ENCODE measurements at regions not wholly inside any gene's neighbourhood (a gene's known extent, or its start where the extent isn't known, plus 50 kb on each side); places are given as distances from the start of the nearest gene placed in this dataset.

DNA sequence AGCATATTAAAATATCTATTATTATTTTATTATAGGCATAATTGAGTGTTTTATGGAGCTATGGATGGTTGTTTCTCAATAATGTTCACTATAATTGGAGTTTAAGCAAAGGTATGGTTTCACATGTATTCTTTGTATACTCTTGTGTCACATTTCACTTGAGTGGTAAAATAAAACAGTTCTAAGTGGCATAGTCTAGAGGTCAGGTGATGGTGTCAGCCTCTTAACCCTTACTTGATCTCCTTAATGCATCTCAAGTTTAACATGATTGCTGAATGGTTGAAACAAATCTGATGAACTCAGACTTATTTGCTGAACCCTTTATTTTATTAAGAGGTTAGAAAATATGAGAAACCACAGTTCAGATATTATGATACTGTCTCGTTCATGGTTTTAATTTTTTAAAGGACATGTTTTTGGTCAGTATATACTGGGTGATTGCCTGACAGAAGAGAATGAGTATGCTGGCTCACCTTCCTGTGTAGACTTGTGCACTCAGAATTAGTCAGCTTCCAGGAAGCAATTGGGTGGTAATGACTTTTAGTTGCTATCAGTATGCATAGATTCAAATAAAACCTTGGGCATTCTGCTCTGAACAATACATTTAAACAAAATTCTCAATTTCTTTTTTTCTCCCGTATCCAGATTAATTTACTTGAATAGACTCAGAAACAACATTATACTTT, 464.6 kb downstream of the PCNX1 start:
- H3K4me1 Mint-ChIP-seq = peaks cover 22% of the 10 kb centered on the region
- H3K27me3 Mint-ChIP-seq = no peaks in the 10 kb centered on the region
- H3K4me3 Mint-ChIP-seq = no peak overlapping the region
- ATAC-seq (replicated peaks; ENCODE audit: extremely low read depth, poor library complexity, severe bottlenecking) = no peak
- no peak for DNase-seq (ENCODE audit: low spot score in 2 of 2)
- no peaks in the 10 kb centered on the region for H3K36me3 Mint-ChIP-seq (ENCODE audit: insufficient read depth)
- no peaks in the 10 kb centered on the region for H3K9me3 Mint-ChIP-seq
- no peak overlapping the region for H3K27ac Mint-ChIP-seq (ENCODE audit: low read depth)

DNA sequence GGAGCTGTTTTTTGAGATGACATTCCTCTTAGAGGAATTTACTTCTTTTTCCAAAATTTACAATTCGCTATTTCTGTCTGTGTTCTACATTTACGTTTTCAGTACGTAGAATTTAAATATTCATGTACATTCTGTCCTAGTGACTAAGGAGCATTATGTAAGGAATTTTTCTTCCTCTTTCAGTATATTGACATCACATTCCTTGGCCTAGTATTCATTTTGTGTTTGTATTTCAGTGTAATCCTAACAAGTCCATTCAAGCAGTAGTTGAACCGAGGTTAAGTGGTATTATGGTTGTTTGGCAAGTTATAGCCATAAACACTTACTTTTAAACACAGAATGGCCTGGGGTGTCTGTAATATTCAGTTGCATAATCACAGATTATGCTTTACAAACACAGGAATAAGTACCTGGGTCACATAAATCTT, 465.2 kb downstream of the PCNX1 start:
- no peaks in the 10 kb centered on the region for H3K36me3 Mint-ChIP-seq (ENCODE audit: insufficient read depth)
- no peaks in the 10 kb centered on the region for H3K9me3 Mint-ChIP-seq
- H3K27ac Mint-ChIP-seq (ENCODE audit: low read depth) = no peak overlapping the region
- no peaks in the 10 kb centered on the region for H3K27me3 Mint-ChIP-seq
- H3K4me3 Mint-ChIP-seq = no peak overlapping the region
- peaks cover 22% of the 10 kb centered on the region for H3K4me1 Mint-ChIP-seq
- ATAC-seq (replicated peaks; ENCODE audit: extremely low read depth, poor library complexity, severe bottlenecking) = no peak
- DNase-seq (ENCODE audit: low spot score in 2 of 2) = no peak

DNA sequence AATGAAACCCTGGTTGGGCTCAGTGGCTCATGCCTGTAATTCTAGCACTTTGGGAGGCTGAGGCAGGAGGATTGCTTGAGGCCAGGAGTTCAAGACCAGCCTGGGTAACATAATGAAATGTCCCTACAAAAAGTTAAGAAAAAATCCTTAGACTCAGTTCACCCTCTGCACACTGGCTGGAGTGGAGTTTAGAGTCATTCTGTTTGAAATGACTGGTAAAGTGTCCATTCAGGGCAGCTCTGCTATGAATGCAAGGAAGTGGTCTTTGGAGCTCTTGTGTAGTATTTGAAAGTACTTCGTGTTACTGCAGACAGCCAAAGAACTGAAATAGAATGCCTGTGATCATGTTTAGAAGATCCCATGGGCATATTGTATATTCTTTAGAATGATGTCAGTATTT, 466.5 kb downstream of the PCNX1 start:
- Mint-ChIP-seq H3K9me3 (no peaks in the 10 kb centered on the region), H3K27ac (ENCODE audit: low read depth) (no peak overlapping the region), H3K4me3 (no peak overlapping the region), H3K36me3 (ENCODE audit: insufficient read depth) (peaks cover 2% of the 10 kb centered on the region), H3K4me1 (peaks cover 36% of the 10 kb centered on the region), H3K27me3 (no peaks in the 10 kb centered on the region)
- ATAC-seq (replicated peaks; ENCODE audit: extremely low read depth, poor library complexity, severe bottlenecking) (no peak), DNase-seq (ENCODE audit: low spot score in 2 of 2) (no peak)

DNA sequence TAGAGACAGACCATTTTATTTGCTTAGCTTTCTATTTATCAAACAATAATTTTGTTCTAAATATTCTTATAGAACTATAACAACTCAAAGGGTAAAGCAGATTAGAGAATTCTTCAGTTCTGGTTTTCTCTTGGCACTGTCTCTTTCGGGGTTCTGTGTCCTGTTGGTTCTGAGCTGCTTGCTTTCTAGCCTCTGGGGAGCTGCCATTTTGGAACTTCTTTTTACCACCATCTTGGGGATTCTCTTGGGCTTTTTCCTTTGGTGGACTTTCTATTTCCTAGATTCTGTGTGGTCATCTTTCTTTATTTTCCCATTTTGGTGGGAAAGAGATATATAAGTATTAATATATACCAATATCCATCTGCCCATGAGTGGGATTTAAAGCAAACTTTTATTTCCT, 467.7 kb downstream of the PCNX1 start:
- DNase-seq (ENCODE audit: low spot score in 2 of 2) = no peak
- Mint-ChIP-seq H3K36me3 (ENCODE audit: insufficient read depth) (peaks cover 2% of the 10 kb centered on the region), H3K27me3 (no peaks in the 10 kb centered on the region), H3K4me1 (peaks cover 40% of the 10 kb centered on the region), H3K9me3 (no peaks in the 10 kb centered on the region), H3K27ac (ENCODE audit: low read depth) (peak overlapping the region; percentile 26), H3K4me3 (no peak overlapping the region)
- no peak for ATAC-seq (replicated peaks; ENCODE audit: extremely low read depth, poor library complexity, severe bottlenecking)

DNA sequence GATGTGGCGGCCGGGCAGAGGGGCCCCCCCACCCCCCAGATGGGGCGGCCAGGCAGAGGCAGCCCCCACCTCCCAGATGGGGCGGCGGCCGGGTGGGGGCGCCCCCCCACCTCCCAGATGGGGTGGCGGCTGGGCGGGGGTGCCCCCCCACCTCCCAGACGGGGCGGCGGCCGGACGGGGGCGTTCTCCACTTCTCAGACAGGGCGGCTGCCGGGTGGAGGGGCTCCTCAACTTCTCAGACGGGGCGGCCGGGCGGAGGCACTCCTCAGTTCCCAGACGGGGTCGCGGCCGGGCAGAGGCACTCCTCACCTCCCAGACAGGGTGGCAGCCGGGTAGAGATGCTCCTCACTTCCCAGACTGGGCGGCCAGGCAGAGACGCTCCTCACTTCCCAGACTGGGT, 469.8 kb downstream of the PCNX1 start:
- H3K9me3 Mint-ChIP-seq = no peaks in the 10 kb centered on the region
- H3K36me3 Mint-ChIP-seq (ENCODE audit: insufficient read depth) = peaks cover 2% of the 10 kb centered on the region
- peak overlapping the region; percentile 89 for H3K27ac Mint-ChIP-seq (ENCODE audit: low read depth)
- DNase-seq (ENCODE audit: low spot score in 2 of 2) (no peak), ATAC-seq (replicated peaks; ENCODE audit: extremely low read depth, poor library complexity, severe bottlenecking) (no peak)
- no peaks in the 10 kb centered on the region for H3K27me3 Mint-ChIP-seq
- no peak overlapping the region for H3K4me3 Mint-ChIP-seq
- H3K4me1 Mint-ChIP-seq = peaks cover 39% of the 10 kb centered on the region

DNA sequence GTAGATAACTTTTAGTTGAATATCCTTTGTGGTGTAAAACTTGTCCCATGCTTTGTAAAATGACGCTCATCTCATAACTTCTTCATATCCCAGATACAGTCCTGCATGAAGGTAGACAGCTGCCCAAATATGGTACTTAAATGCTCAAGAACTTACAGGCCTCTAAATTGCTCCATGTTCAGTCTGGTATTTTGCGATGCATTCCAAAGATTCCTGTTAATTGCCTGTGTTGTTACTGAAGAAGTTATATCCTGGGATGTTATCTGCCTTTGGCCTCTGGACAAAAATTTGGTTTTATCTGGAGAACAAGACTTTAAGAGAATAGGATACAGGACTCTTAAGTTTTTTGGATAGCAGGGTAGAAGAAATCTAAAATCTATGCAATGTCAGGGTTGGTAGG, 473.0 kb downstream of the PCNX1 start:
- no peaks in the 10 kb centered on the region for H3K27me3 Mint-ChIP-seq
- no peaks in the 10 kb centered on the region for H3K9me3 Mint-ChIP-seq
- ATAC-seq (replicated peaks; ENCODE audit: extremely low read depth, poor library complexity, severe bottlenecking) (no peak), DNase-seq (ENCODE audit: low spot score in 2 of 2) (no peak)
- H3K36me3 Mint-ChIP-seq (ENCODE audit: insufficient read depth) = peaks cover 2% of the 10 kb centered on the region
- H3K4me1 Mint-ChIP-seq = peaks cover 49% of the 10 kb centered on the region
- no peak overlapping the region for H3K27ac Mint-ChIP-seq (ENCODE audit: low read depth)
- no peak overlapping the region for H3K4me3 Mint-ChIP-seq

DNA sequence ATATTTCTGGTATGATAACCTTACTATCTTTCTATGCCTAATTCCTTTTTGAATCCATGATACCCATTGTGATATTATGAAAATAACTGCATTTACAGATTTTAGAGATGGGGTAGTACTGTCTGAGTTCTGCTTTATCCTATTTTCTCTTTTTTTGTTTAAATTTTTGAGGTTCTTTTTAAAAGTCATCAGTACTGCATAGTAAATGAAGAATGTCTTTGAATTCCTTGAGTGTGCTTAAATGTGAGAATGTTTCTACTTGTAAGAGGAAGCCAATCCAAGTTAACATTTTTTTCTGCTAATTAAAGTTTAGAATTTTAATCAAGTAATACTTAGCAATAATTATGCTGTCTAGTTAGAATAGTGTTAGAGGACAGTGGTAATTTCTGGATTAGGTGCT, 474.6 kb downstream of the PCNX1 start:
- Mint-ChIP-seq H3K27ac (ENCODE audit: low read depth) (no peak overlapping the region), H3K27me3 (no peaks in the 10 kb centered on the region), H3K4me1 (peaks cover 58% of the 10 kb centered on the region), H3K9me3 (no peaks in the 10 kb centered on the region), H3K36me3 (ENCODE audit: insufficient read depth) (peaks cover 5% of the 10 kb centered on the region), H3K4me3 (no peak overlapping the region)
- ATAC-seq (replicated peaks; ENCODE audit: extremely low read depth, poor library complexity, severe bottlenecking) (no peak), DNase-seq (ENCODE audit: low spot score in 2 of 2) (no peak)

DNA sequence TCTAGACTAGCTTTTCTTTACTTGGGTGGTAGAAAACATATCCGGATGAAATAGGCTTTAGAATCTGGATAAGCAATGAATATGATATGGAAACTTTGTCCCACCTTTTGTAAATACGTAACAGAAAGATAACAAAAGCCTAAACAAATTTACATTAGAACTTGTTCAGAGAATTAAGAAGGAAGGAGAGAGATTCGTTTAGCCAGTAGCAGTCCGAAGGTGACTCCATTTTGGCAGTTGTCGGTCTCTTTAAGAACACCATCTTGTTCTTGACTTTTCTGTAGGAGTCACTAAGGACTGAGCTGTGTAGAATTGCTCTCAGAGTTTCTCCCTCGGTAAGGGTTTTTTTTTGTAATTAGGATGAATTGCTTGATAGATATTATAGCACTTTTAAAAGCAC, 475.1 kb downstream of the PCNX1 start:
- ATAC-seq (replicated peaks; ENCODE audit: extremely low read depth, poor library complexity, severe bottlenecking) (no peak), DNase-seq (ENCODE audit: low spot score in 2 of 2) (no peak)
- H3K27me3 Mint-ChIP-seq = no peaks in the 10 kb centered on the region
- H3K9me3 Mint-ChIP-seq = no peaks in the 10 kb centered on the region
- H3K27ac Mint-ChIP-seq (ENCODE audit: low read depth) = peak overlapping the region; percentile 1
- peaks cover 58% of the 10 kb centered on the region for H3K4me1 Mint-ChIP-seq
- H3K4me3 Mint-ChIP-seq = no peak overlapping the region
- H3K36me3 Mint-ChIP-seq (ENCODE audit: insufficient read depth) = peaks cover 5% of the 10 kb centered on the region

DNA sequence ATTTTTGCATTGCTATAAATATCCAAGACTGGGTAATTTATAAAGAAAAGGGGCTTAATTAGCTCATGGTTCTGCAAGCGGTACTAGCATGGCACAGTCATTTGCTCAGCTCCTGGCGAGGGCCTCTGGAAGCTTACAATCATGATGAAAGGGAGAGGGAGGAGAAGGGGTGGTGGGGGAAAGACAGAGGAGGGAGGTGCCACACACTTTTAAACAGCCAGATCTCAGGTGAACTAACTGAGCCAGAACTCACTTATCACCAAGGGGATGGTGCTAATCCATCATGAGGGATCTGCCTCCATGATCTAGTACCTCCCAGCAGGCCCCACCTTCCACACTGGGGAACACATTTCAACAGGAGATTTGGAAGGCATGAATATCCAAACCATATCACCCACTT, 476.3 kb downstream of the PCNX1 start:
- H3K9me3 Mint-ChIP-seq = no peaks in the 10 kb centered on the region
- H3K27ac Mint-ChIP-seq (ENCODE audit: low read depth) = no peak overlapping the region
- H3K4me3 Mint-ChIP-seq = no peak overlapping the region
- H3K27me3 Mint-ChIP-seq = no peaks in the 10 kb centered on the region
- H3K36me3 Mint-ChIP-seq (ENCODE audit: insufficient read depth) = peaks cover 3% of the 10 kb centered on the region
- DNase-seq (ENCODE audit: low spot score in 2 of 2) (no peak), ATAC-seq (replicated peaks; ENCODE audit: extremely low read depth, poor library complexity, severe bottlenecking) (no peak)
- peaks cover 47% of the 10 kb centered on the region for H3K4me1 Mint-ChIP-seq

DNA sequence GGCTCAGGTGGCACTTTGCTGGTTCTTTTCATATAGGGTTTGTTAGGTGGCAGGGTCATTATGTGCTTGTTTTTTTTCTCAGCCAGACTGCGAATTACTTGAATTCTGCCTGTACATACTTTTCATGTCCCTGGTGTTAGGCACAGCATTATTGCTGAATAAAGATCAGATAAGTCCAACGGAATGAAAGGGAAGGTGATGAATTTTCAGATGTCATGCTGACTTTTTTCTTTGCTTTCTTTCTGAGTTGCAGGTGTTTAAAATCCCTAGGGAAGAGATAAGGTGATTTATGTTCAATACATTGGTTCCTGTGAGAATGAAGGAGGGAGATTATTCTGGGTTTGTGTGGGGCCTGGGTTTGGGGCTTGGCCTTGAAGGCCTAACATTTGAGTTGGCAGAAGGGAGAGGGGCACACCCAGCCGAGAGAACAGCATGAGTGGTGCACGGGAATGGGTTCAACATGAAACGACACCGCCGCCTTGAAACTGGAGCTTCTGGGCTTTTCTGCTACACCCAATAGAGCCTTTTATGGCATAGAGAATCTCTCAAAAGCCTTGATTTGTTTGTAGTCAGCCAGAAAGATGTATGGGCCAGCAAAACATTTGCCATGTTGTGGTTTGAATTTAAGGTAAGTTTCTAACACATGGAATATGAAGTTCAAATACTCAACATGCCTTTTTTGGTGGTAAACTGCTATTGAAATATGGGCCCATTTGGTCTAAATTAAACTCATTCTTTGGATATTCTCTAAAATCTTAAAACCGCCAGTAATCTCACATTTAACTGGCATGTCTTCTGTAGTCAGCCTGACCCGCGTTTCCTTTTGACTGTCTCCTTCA, 477.0 kb downstream of the PCNX1 start:
- Mint-ChIP-seq H3K4me1 (peaks cover 45% of the 10 kb centered on the region), H3K4me3 (no peak overlapping the region), H3K9me3 (no peaks in the 10 kb centered on the region), H3K27me3 (no peaks in the 10 kb centered on the region), H3K27ac (ENCODE audit: low read depth) (no peak overlapping the region), H3K36me3 (ENCODE audit: insufficient read depth) (peaks cover 3% of the 10 kb centered on the region)
- no peak for DNase-seq (ENCODE audit: low spot score in 2 of 2)
- no peak for ATAC-seq (replicated peaks; ENCODE audit: extremely low read depth, poor library complexity, severe bottlenecking)

DNA sequence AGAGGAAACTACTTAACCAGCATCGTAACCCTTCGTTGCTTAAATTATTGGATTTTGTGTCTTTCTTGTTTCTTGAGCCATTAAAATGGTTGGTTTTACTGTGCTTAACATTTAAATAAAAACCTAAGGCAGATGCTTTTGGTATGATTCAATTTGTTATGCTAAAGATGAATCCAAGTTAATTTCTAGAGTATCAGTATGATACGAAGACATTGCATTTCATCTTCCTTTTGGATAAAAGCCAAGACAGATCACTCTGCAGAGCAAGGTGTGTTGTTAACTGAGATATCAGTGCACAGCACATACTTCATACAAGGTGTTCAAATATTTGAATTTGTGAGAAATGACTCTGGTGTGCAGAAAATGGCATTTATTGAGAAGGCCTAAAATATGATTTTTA, 480.5 kb downstream of the PCNX1 start:
- no peak for ATAC-seq (replicated peaks; ENCODE audit: extremely low read depth, poor library complexity, severe bottlenecking)
- Mint-ChIP-seq H3K36me3 (ENCODE audit: insufficient read depth) (peaks cover 5% of the 10 kb centered on the region), H3K27ac (ENCODE audit: low read depth) (no peak overlapping the region), H3K4me3 (no peak overlapping the region), H3K9me3 (no peaks in the 10 kb centered on the region), H3K4me1 (peaks cover 40% of the 10 kb centered on the region), H3K27me3 (no peaks in the 10 kb centered on the region)
- DNase-seq (ENCODE audit: low spot score in 2 of 2) = no peak

DNA sequence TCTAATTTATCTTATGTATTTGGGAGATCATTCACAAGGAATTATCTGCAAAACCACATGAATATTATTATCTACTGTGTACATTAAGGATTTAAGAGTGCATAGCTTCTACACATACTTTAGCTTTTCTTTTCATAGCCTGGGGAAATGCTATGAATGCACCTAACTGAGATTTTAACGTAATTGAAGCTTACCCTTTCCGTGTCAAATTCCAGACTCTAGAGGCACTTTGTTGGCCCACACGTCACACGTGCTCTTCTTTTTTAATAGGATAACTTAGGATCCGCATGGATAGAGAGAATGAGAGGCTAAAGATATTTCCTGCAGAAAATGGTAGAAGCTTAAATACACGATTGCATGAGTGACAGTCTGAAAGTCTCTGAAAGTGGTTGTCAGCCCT, 481.1 kb downstream of the PCNX1 start:
- Mint-ChIP-seq H3K27me3 (no peaks in the 10 kb centered on the region), H3K4me1 (peaks cover 37% of the 10 kb centered on the region), H3K27ac (ENCODE audit: low read depth) (no peak overlapping the region)

DNA sequence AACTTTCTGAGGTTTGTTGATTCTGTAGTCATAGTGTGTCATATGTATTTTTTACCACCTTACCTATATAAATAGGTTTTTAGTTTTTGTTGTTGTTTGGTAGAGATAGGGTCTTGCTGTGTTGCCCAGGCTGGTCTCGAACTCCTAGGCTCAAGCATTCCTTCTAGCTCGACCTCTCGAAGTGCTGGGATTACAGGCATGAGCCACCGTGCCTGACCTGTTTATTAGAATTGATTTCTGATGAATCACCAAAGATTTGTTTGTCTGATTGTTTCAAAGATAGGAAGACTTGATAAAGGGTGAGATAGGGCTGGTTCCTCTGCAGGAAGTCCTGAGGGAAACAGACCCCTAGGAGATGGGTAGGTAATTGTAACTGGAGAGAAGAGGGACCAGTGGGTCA, 481.6 kb downstream of the PCNX1 start:
- H3K27me3 Mint-ChIP-seq = no peaks in the 10 kb centered on the region
- no peak for DNase-seq (ENCODE audit: low spot score in 2 of 2)
- H3K36me3 Mint-ChIP-seq (ENCODE audit: insufficient read depth) = peaks cover 5% of the 10 kb centered on the region
- H3K4me3 Mint-ChIP-seq = no peak overlapping the region
- no peak for ATAC-seq (replicated peaks; ENCODE audit: extremely low read depth, poor library complexity, severe bottlenecking)
- peaks cover 33% of the 10 kb centered on the region for H3K4me1 Mint-ChIP-seq
- H3K9me3 Mint-ChIP-seq = no peaks in the 10 kb centered on the region
- no peak overlapping the region for H3K27ac Mint-ChIP-seq (ENCODE audit: low read depth)

More for the DNA sequence above, 481.1 kb downstream of the PCNX1 start:
- H3K4me3 Mint-ChIP-seq = no peak overlapping the region
- no peaks in the 10 kb centered on the region for H3K9me3 Mint-ChIP-seq
- peaks cover 5% of the 10 kb centered on the region for H3K36me3 Mint-ChIP-seq (ENCODE audit: insufficient read depth)
- ATAC-seq (replicated peaks; ENCODE audit: extremely low read depth, poor library complexity, severe bottlenecking) (no peak), DNase-seq (ENCODE audit: low spot score in 2 of 2) (no peak)
